Activated B cell treated with CpG ODN at 0.5 μM for 24 hours (primary cell): ENCODE measurements at regions not wholly inside any gene's neighbourhood (a gene's known extent, or its start where the extent isn't known, plus 50 kb on each side); places are given as distances from the start of the nearest gene placed in this dataset.

Experiments used
- ATAC-seq: fragments of 200-7000 bp; cut with Tn5 transposase; one replicate; pipeline ENCODE4 v1.10.0; 2021; ENCODE audit warnings: low read depth, mild to moderate bottlenecking, moderate library complexity
- CTCF ChIA-PET: fragments of 350-600 bp; sonication (Branson Sonifier 250); formaldehyde crosslinking; loops from one replicate; lab custom pipeline; 2021; ENCODE audit warnings: antibody characterized with exemption; lab: Charles Lee
- POLR2A ChIA-PET: fragments of 350-600 bp; sonication (Branson Sonifier 250); formaldehyde crosslinking; loops from one replicate; lab custom pipeline; 2021; ENCODE audit warnings: antibody characterized with exemption; lab: Charles Lee
- DNase-seq: peaks from one replicate; pipeline ENCODE4 v3.0.0; 2022
- H3K27ac Mint-ChIP-seq: one replicate; pipeline ENCODE4 v1.8.0; 2020; ENCODE audit warnings: mixed read lengths
- H3K27me3 Mint-ChIP-seq: one replicate; pipeline ENCODE4 v1.8.0; 2021; ENCODE audit warnings: mixed read lengths
- H3K36me3 Mint-ChIP-seq: one replicate; pipeline ENCODE4 v1.8.0; 2021; ENCODE audit warnings: low read depth, mixed read lengths
- H3K4me1 Mint-ChIP-seq: one replicate; pipeline ENCODE4 v1.8.0; 2021; ENCODE audit warnings: mixed read lengths
- H3K4me3 Mint-ChIP-seq: one replicate; pipeline ENCODE4 v1.8.0; 2020; ENCODE audit warnings: mild to moderate bottlenecking, mixed read lengths
- H3K9me3 Mint-ChIP-seq: one replicate; pipeline ENCODE4 v1.8.0; 2020; ENCODE audit warnings: mixed read lengths
- CTCF ChIP-seq: fragments of 200-600 bp; IDR thresholded peaks from one replicate; pipeline ENCODE4 v1.8.0; 2022; ENCODE audit warnings: antibody characterized with exemption, mild to moderate bottlenecking
- intact Hi-C: fragments of 100-400 bp; cut with micrococcal nuclease; formaldehyde crosslinking; loops from one replicate; pipeline ENCODE4 v1.15.1; 2024

GRCh38 chr9:31275419-31275818 lies 1109.0 kb upstream of the ACO1 start:
- H3K36me3 Mint-ChIP-seq = no peaks in the 10 kb centered on the region
- TF ChIP-seq CTCF = no peak
- POLR2A ChIA-PET = no interaction called here
- H3K27ac Mint-ChIP-seq = no peak overlapping the region
- intact Hi-C loops = no loop called here
- no peak overlapping the region for H3K4me3 Mint-ChIP-seq
- CTCF ChIA-PET = no interaction called here
- DNase-seq (no peak), ATAC-seq (no peak)
- H3K4me1 Mint-ChIP-seq = no peaks in the 10 kb centered on the region
- no peaks in the 10 kb centered on the region for H3K9me3 Mint-ChIP-seq
- no peaks in the 10 kb centered on the region for H3K27me3 Mint-ChIP-seq

GRCh38 chr9:31290731-31291130 lies 1093.7 kb upstream of the ACO1 start:
- Mint-ChIP-seq H3K27me3 (no peaks in the 10 kb centered on the region), H3K4me1 (no peaks in the 10 kb centered on the region), H3K4me3 (no peak overlapping the region), H3K36me3 (no peaks in the 10 kb centered on the region), H3K27ac (no peak overlapping the region), H3K9me3 (no peaks in the 10 kb centered on the region)
- ChIA-PET CTCF (no interaction called here), POLR2A (no interaction called here)
- TF ChIP-seq CTCF = no peak
- ATAC-seq (no peak), DNase-seq (no peak)
- intact Hi-C loops = no loop called here

- TF ChIP-seq CTCF = no peak
- intact Hi-C loops = no loop called here
- ChIA-PET CTCF (no interaction called here), POLR2A (no interaction called here)
- peaks cover 13% of the 10 kb centered on the region for H3K4me1 Mint-ChIP-seq
- DNase-seq (no peak), ATAC-seq (no peak)
- no peak overlapping the region for H3K27ac Mint-ChIP-seq
- H3K27me3 Mint-ChIP-seq = no peaks in the 10 kb centered on the region
- H3K36me3 Mint-ChIP-seq = no peaks in the 10 kb centered on the region
- H3K4me3 Mint-ChIP-seq = no peak overlapping the region
- no peaks in the 10 kb centered on the region for H3K9me3 Mint-ChIP-seq
These were observed 1081.6 kb upstream of the ACO1 start for GRCh38 chr9:31302620-31303418.

- Mint-ChIP-seq H3K27ac (no peak overlapping the region), H3K36me3 (no peaks in the 10 kb centered on the region), H3K4me3 (no peak overlapping the region), H3K4me1 (peaks cover 13% of the 10 kb centered on the region), H3K27me3 (no peaks in the 10 kb centered on the region), H3K9me3 (no peaks in the 10 kb centered on the region)
- intact Hi-C loops = no loop called here
- no peak for TF ChIP-seq CTCF
- ChIA-PET CTCF (interaction anchor here (2.0 kb wide), 1 partner anchor 185 kb away, joined by 5 read pairs; no protein-coding TSS in a partner anchor), POLR2A (no interaction called here)
- DNase-seq = no peak
- ATAC-seq = no peak
These were observed 1079.9 kb upstream of the ACO1 start for GRCh38 chr9:31304576-31304975.

- no peaks in the 10 kb centered on the region for H3K4me1 Mint-ChIP-seq
- DNase-seq = no peak
- no peaks in the 10 kb centered on the region for H3K27me3 Mint-ChIP-seq
- ATAC-seq = no peak
- ChIA-PET CTCF (no interaction called here), POLR2A (no interaction called here)
- intact Hi-C loops = no loop called here
- TF ChIP-seq CTCF = no peak
- H3K36me3 Mint-ChIP-seq = no peaks in the 10 kb centered on the region
- no peak overlapping the region for H3K4me3 Mint-ChIP-seq
- no peak overlapping the region for H3K27ac Mint-ChIP-seq
- no peaks in the 10 kb centered on the region for H3K9me3 Mint-ChIP-seq
These were observed 1070.2 kb upstream of the ACO1 start for GRCh38 chr9:31314241-31314640.
